ENCODE measurements at regions not wholly inside any gene's neighbourhood (a gene's known extent, or its start where the extent isn't known, plus 50 kb on each side); places are given as distances from the start of the nearest gene placed in this dataset.

DNA sequence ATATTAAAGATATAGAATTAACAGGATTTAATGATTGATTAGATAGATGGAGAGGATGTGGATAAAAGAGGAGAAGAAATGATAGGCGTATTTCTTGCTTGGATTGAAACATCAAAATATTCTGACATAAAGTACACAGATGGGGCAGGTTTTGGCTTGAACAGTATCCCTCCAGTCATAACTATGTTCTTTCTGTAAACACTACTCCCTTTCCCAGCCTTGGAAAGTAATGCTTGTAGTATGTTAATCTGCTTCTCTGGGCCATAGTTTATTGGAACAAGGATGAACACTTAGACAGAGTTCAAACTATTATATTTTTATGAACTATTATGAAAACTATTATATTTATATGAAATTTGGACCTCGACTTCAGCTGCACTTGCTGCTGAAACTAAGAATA, 419.2 kb downstream of the AASDHPPT start:
- no peaks in the 10 kb centered on the region for H3K36me3 ChIP-seq (ENCODE audit: control insufficient read depth, insufficient read depth, low read length)
- H3K4me3 ChIP-seq (ENCODE audit: insufficient read depth, low read depth, low read length), result no peak overlapping the region
- no peaks in the 10 kb centered on the region for H3K9me3 ChIP-seq (ENCODE audit: control insufficient read depth, low read length)
- 86 to 100% methylated on average over 1 to 2 of the region's 2 CpGs for WGBS, 2 experiments
- H3K27me3 ChIP-seq (ENCODE audit: control insufficient read depth, insufficient read depth, low read length, poor library complexity, severe bottlenecking), result no peaks in the 10 kb centered on the region
- H3K27ac ChIP-seq (ENCODE audit: insufficient read depth, low read depth, low read length, poor library complexity, severe bottlenecking), result no peak overlapping the region
- H3K4me1 ChIP-seq (ENCODE audit: control insufficient read depth, insufficient read depth, low read length), result no peaks in the 10 kb centered on the region

DNA sequence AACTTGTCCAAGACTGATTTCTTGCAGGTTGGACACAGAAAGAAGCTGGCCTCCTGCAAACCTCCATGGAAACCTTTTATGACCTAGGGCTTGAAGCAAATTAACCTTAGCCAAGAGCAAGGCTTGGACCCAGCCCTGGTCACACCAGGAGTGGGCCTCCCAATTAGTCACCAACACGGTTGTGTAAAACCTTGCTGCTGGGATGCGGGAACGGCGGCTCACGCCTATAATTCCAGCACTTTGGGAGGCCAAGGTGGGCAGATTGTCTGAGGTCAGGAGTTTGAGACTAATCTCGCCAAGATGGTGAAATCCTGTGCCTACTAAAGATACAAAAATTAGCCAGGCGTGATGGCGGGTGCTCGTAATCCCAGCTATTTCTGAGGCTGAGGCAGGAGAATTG, 419.9 kb downstream of the AASDHPPT start:
- Histone ChIP-seq H3K27ac (ENCODE audit: insufficient read depth, low read depth, low read length, poor library complexity, severe bottlenecking) (no peak overlapping the region), H3K9me3 (ENCODE audit: control insufficient read depth, low read length) (no peaks in the 10 kb centered on the region), H3K36me3 (ENCODE audit: control insufficient read depth, insufficient read depth, low read length) (no peaks in the 10 kb centered on the region), H3K4me1 (ENCODE audit: control insufficient read depth, insufficient read depth, low read length) (no peaks in the 10 kb centered on the region), H3K4me3 (ENCODE audit: insufficient read depth, low read depth, low read length) (no peak overlapping the region), H3K27me3 (ENCODE audit: control insufficient read depth, insufficient read depth, low read length, poor library complexity, severe bottlenecking) (no peaks in the 10 kb centered on the region)
- WGBS, 2 experiments, result 92 to 94% methylated on average over 9 of the region's 9 CpGs

DNA sequence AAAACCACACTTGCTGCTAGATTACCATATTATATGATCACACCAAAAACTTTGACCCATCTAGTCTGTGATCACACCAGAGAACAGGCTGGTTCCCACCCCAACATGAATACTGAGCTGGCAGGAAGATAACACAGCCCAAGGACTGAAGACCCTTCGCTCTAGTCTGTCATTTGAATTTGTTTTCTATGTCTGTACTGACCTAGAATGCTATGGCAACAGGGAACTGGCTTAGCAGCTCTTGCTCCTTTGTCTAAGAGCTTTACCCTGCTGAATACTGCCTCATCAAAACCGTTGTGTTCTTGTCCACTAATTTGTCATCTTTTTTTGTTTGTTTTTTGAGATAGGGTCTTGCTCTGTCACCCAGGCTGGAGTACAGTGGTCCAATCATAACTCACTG, 420.4 kb downstream of the AASDHPPT start:
- no peak overlapping the region for H3K4me3 ChIP-seq (ENCODE audit: insufficient read depth, low read depth, low read length)
- 87 to 91% methylated on average over 2 of the region's 2 CpGs for WGBS, 2 experiments
- H3K36me3 ChIP-seq (ENCODE audit: control insufficient read depth, insufficient read depth, low read length), result no peaks in the 10 kb centered on the region
- no peaks in the 10 kb centered on the region for H3K9me3 ChIP-seq (ENCODE audit: control insufficient read depth, low read length)
- H3K27me3 ChIP-seq (ENCODE audit: control insufficient read depth, insufficient read depth, low read length, poor library complexity, severe bottlenecking), result no peaks in the 10 kb centered on the region
- no peak overlapping the region for H3K27ac ChIP-seq (ENCODE audit: insufficient read depth, low read depth, low read length, poor library complexity, severe bottlenecking)
- no peaks in the 10 kb centered on the region for H3K4me1 ChIP-seq (ENCODE audit: control insufficient read depth, insufficient read depth, low read length)

DNA sequence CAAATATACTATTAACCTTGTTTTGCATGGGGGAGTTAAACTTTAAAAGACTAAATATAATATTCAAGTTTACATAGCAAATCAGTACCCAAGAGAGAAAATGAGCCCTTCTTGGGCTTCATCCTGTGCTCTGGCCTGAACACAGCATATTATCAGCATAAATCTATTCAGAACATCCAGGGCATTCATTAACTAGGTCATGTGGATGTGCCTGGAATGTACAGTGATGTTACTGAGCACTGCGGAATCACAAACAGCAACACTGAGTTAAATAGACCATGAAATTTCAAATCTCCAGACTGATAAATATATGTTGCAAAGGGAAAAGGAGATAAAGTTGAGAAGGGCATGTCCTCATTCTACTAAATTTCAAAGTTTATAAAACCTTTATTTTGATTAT, 426.4 kb downstream of the AASDHPPT start:
- no peak overlapping the region for H3K27ac ChIP-seq (ENCODE audit: insufficient read depth, low read depth, low read length, poor library complexity, severe bottlenecking)
- 100% methylated on average over 1 of the region's 1 CpG for WGBS, 2 experiments
- H3K4me3 ChIP-seq (ENCODE audit: insufficient read depth, low read depth, low read length), result no peak overlapping the region
- no peaks in the 10 kb centered on the region for H3K27me3 ChIP-seq (ENCODE audit: control insufficient read depth, insufficient read depth, low read length, poor library complexity, severe bottlenecking)
- no peaks in the 10 kb centered on the region for H3K36me3 ChIP-seq (ENCODE audit: control insufficient read depth, insufficient read depth, low read length)
- no peaks in the 10 kb centered on the region for H3K9me3 ChIP-seq (ENCODE audit: control insufficient read depth, low read length)
- H3K4me1 ChIP-seq (ENCODE audit: control insufficient read depth, insufficient read depth, low read length), result no peaks in the 10 kb centered on the region

DNA sequence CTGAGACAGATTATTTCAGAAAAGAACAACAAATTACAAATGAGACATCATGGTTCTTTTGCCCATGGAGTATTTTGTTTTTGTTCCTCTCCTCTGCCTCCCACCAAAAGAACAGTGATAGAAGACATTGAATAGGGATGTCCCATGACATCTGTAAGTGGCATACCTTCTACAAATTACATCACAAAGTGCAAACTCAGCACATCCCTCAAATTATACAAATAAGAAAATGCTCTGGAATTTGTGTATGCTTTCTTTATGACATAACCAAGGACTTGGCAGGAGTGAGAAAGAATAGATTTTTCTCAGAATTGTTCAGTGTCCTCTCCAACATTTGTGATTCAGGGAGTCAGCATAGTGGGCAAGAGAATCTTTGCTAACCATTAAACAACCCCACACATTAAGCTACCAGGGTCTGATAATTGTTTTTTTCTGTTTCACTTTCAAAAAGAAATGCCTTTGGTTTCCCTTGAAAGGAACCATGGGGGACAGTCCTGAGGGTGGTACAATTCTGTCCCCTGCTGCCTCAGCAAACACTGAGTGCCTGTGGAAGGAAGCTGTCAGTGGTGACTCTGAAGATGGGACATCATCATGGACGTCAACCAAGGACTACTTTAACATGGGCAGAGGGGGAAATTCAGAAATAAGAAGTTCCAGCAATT, 430.3 kb downstream of the AASDHPPT start:
- Histone ChIP-seq H3K4me1 (ENCODE audit: control insufficient read depth, insufficient read depth, low read length) (no peaks in the 10 kb centered on the region), H3K9me3 (ENCODE audit: control insufficient read depth, low read length) (no peaks in the 10 kb centered on the region), H3K27ac (ENCODE audit: insufficient read depth, low read depth, low read length, poor library complexity, severe bottlenecking) (no peak overlapping the region), H3K4me3 (ENCODE audit: insufficient read depth, low read depth, low read length) (no peak overlapping the region), H3K27me3 (ENCODE audit: control insufficient read depth, insufficient read depth, low read length, poor library complexity, severe bottlenecking) (no peaks in the 10 kb centered on the region), H3K36me3 (ENCODE audit: control insufficient read depth, insufficient read depth, low read length) (no peaks in the 10 kb centered on the region)
- WGBS, 2 experiments, result 27 to 59% methylated on average over 1 of the region's 1 CpG

DNA sequence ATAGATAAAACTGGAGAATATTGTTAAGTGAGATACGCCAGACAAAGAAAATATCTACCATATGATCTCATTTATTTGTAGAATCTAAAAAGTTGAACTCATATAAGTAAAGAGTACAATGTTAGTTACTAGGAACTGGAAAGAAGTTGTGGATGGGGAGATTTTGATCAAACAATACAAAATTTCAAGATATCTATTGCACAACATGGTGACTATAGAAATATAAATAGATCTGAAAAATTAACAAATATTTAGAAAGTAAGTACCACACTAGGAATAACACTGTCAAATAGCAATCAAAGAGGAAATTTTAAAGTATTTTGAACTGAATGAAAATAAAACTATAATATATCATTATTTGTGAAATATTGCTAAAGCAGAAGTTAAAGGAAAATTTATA, 437.2 kb downstream of the AASDHPPT start:
- Histone ChIP-seq H3K4me1 (ENCODE audit: control insufficient read depth, insufficient read depth, low read length) (no peaks in the 10 kb centered on the region), H3K27ac (ENCODE audit: insufficient read depth, low read depth, low read length, poor library complexity, severe bottlenecking) (no peak overlapping the region), H3K27me3 (ENCODE audit: control insufficient read depth, insufficient read depth, low read length, poor library complexity, severe bottlenecking) (no peaks in the 10 kb centered on the region), H3K9me3 (ENCODE audit: control insufficient read depth, low read length) (no peaks in the 10 kb centered on the region), H3K36me3 (ENCODE audit: control insufficient read depth, insufficient read depth, low read length) (no peaks in the 10 kb centered on the region), H3K4me3 (ENCODE audit: insufficient read depth, low read depth, low read length) (no peak overlapping the region)
- WGBS, 2 experiments, result no CpG with 5 or more reads among the region's 1 CpG

DNA sequence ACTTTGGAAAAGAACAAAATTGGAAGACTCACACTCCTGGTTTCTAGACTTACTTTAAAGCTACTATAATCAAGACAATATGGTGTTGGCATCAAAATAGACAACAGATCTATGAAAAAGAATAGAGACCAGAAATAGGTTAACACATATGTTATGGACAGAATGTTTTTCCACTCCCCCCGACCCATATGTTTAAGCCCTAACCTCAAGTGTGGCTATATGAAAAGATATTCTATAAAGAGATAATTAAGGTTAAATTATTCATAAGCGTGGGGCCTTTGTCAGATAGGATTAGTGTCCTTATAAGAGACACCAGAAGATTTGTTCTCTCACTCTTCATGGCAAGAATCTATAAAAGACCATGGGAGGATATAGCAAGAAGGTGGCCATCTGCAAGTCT, 440.0 kb downstream of the AASDHPPT start:
- H3K27me3 ChIP-seq (ENCODE audit: control insufficient read depth, insufficient read depth, low read length, poor library complexity, severe bottlenecking), result no peaks in the 10 kb centered on the region
- no peaks in the 10 kb centered on the region for H3K4me1 ChIP-seq (ENCODE audit: control insufficient read depth, insufficient read depth, low read length)
- H3K36me3 ChIP-seq (ENCODE audit: control insufficient read depth, insufficient read depth, low read length), result no peaks in the 10 kb centered on the region
- WGBS, 2 experiments, result 100% methylated on average over 2 of the region's 2 CpGs; no CpG with 5 or more reads in 1 of the 2 experiments
- no peak overlapping the region for H3K27ac ChIP-seq (ENCODE audit: insufficient read depth, low read depth, low read length, poor library complexity, severe bottlenecking)
- no peaks in the 10 kb centered on the region for H3K9me3 ChIP-seq (ENCODE audit: control insufficient read depth, low read length)
- H3K4me3 ChIP-seq (ENCODE audit: insufficient read depth, low read depth, low read length), result no peak overlapping the region

DNA sequence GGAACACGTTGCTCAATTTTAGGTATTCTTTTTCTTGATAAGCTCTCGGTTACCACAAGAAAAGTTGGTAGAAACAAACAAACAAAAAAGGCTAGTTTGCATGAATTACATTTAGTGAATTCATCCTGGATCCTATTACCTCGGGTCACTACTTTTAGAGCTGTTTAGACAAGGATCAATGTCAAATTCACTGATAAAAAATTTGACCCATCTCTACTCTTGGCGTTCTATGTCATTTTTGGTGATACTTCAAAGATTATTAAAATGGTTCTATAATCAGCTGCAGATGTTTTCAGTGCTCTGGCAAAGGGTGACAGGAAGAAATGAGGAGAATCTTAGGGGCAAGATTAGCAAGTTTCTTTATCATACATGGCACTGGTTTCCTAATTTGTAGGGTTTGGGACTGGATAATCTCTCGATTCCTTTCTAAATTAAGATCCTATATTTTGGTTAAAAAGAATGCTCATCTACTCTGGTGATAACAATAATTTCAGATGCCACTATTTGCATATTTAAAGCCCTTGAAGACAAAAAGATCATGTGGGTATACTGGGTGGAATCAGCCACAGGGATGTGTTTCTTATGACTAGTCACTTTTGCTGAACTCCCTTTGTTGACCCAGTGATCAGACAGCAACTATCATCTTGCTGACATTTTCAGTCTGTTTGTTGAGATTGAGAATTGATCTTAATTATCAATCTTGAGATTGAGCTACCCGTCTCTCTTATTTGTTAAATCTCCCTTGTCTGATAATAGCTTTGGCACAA, 442.9 kb downstream of the AASDHPPT start:
- Histone ChIP-seq H3K27me3 (ENCODE audit: control insufficient read depth, insufficient read depth, low read length, poor library complexity, severe bottlenecking) (no peaks in the 10 kb centered on the region), H3K36me3 (ENCODE audit: control insufficient read depth, insufficient read depth, low read length) (no peaks in the 10 kb centered on the region), H3K27ac (ENCODE audit: insufficient read depth, low read depth, low read length, poor library complexity, severe bottlenecking) (no peak overlapping the region), H3K4me3 (ENCODE audit: insufficient read depth, low read depth, low read length) (no peak overlapping the region), H3K9me3 (ENCODE audit: control insufficient read depth, low read length) (no peaks in the 10 kb centered on the region), H3K4me1 (ENCODE audit: control insufficient read depth, insufficient read depth, low read length) (no peaks in the 10 kb centered on the region)
- WGBS, 2 experiments, result 92 to 93% methylated on average over 4 to 6 of the region's 6 CpGs

DNA sequence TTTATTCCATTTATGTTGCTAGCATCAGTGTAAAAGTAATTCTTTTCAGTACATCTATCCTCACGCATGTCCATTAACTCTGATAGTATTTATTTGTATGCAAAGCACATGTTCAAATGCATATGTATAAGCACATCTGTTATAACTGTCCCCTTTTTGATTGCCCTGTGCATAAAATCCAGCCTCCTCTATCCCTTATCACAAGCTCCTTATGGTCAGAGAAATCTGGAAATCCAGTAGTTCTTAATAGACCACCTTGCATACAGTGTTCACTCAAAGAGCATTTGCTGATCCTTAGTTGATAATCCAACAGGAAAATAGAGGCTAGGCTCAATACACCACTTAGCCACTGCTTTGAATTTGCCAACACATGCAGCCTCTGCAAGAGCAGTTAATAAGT, 443.5 kb downstream of the AASDHPPT start:
- no peaks in the 10 kb centered on the region for H3K36me3 ChIP-seq (ENCODE audit: control insufficient read depth, insufficient read depth, low read length)
- WGBS, 2 experiments, result 88% methylated on average over 1 of the region's 1 CpG; no CpG with 5 or more reads in 1 of the 2 experiments

DNA sequence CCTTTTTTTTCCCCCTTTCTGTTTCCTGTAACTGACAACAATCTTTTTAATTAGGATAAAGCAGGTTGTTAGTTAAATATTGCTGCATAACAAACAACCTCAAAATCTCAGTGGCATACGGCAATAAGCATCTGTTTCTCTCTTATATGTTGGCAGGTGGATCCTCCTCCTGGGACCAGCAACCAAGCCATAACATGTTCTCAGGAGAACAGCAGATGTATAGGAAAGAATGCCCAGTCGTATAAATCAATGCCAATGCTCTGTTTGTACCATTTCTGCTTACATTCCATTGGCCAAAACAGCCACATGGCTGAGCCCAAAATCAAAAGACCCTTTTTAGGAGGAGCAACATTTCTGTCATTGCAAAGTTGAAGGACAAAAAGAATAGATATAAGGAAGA, 445.7 kb downstream of the AASDHPPT start:
- H3K4me1 ChIP-seq (ENCODE audit: control insufficient read depth, insufficient read depth, low read length), result no peaks in the 10 kb centered on the region
- 91 to 96% methylated on average over 2 of the region's 2 CpGs for WGBS, 2 experiments

More for the DNA sequence above, 443.5 kb downstream of the AASDHPPT start:
- Histone ChIP-seq H3K27ac (ENCODE audit: insufficient read depth, low read depth, low read length, poor library complexity, severe bottlenecking) (no peak overlapping the region), H3K4me3 (ENCODE audit: insufficient read depth, low read depth, low read length) (no peak overlapping the region), H3K4me1 (ENCODE audit: control insufficient read depth, insufficient read depth, low read length) (no peaks in the 10 kb centered on the region), H3K9me3 (ENCODE audit: control insufficient read depth, low read length) (no peaks in the 10 kb centered on the region), H3K27me3 (ENCODE audit: control insufficient read depth, insufficient read depth, low read length, poor library complexity, severe bottlenecking) (no peaks in the 10 kb centered on the region)

More for the DNA sequence above, 445.7 kb downstream of the AASDHPPT start:
- no peak overlapping the region for H3K4me3 ChIP-seq (ENCODE audit: insufficient read depth, low read depth, low read length)
- H3K36me3 ChIP-seq (ENCODE audit: control insufficient read depth, insufficient read depth, low read length), result no peaks in the 10 kb centered on the region
- no peak overlapping the region for H3K27ac ChIP-seq (ENCODE audit: insufficient read depth, low read depth, low read length, poor library complexity, severe bottlenecking)
- no peaks in the 10 kb centered on the region for H3K9me3 ChIP-seq (ENCODE audit: control insufficient read depth, low read length)
- H3K27me3 ChIP-seq (ENCODE audit: control insufficient read depth, insufficient read depth, low read length, poor library complexity, severe bottlenecking), result no peaks in the 10 kb centered on the region

Data from ectodermal cell (in vitro differentiated cells).